ENCODE measurements at regions not wholly inside any gene's neighbourhood (a gene's known extent, or its start where the extent isn't known, plus 50 kb on each side); places are given as distances from the start of the nearest gene placed in this dataset.

GRCh38 chr3:68057637-68058320 lies 403.4 kb upstream of the SUCLG2 start:
- no peak for ATAC-seq
- no peak for TF ChIP-seq ZFP3 (CRISPR knock-in tag; IDR thresholded peaks at IDR 0.05)
- no peak for TF ChIP-seq ESRRG (CRISPR knock-in tag; IDR thresholded peaks at IDR 0.05)
- TF ChIP-seq CSRNP3 (CRISPR knock-in tag; IDR thresholded peaks at IDR 0.05) = no peak
- no peak for TF ChIP-seq ZNF565 (CRISPR knock-in tag; conservative IDR thresholded peaks at IDR 0.05; ENCODE audit: low read depth)
- no peak for TF ChIP-seq SNAI2 (CRISPR knock-in tag; IDR thresholded peaks at IDR 0.05)
- no peak for TF ChIP-seq ZC3H10 (CRISPR knock-in tag; IDR thresholded peaks at IDR 0.05)
- TF ChIP-seq CREB5 (CRISPR knock-in tag; IDR thresholded peaks at IDR 0.05; ENCODE audit: low read depth) = no peak
- no peak for TF ChIP-seq TCF4 (CRISPR knock-in tag; IDR thresholded peaks at IDR 0.05; ENCODE audit: borderline replicate concordance)
- TF ChIP-seq TSHZ2 (CRISPR knock-in tag; IDR thresholded peaks at IDR 0.05) = no peak
- TF ChIP-seq TOX (CRISPR knock-in tag; IDR thresholded peaks at IDR 0.05; ENCODE audit: borderline replicate concordance) = no peak
- TF ChIP-seq OSR1 (CRISPR knock-in tag; IDR thresholded peaks at IDR 0.05) = no peak
- no peak for TF ChIP-seq GLIS3 (CRISPR knock-in tag; IDR thresholded peaks at IDR 0.05)
- TF ChIP-seq POU6F1 (CRISPR knock-in tag; IDR thresholded peaks at IDR 0.05; ENCODE audit: borderline replicate concordance, low read depth) = no peak
- no peak for TF ChIP-seq RARB (CRISPR knock-in tag; IDR thresholded peaks at IDR 0.05)
- no peak for TF ChIP-seq ZNF70 (CRISPR knock-in tag; IDR thresholded peaks at IDR 0.05)

- no peak for ATAC-seq
- no peak for TF ChIP-seq SNAI2 (CRISPR knock-in tag; IDR thresholded peaks at IDR 0.05)
- no peak for TF ChIP-seq ZC3H10 (CRISPR knock-in tag; IDR thresholded peaks at IDR 0.05)
- TF ChIP-seq GLIS3 (CRISPR knock-in tag; IDR thresholded peaks at IDR 0.05) = no peak
- no peak for TF ChIP-seq ZNF565 (CRISPR knock-in tag; conservative IDR thresholded peaks at IDR 0.05; ENCODE audit: low read depth)
- no peak for TF ChIP-seq PATZ1 (CRISPR knock-in tag; IDR thresholded peaks at IDR 0.05; ENCODE audit: borderline replicate concordance)
- TF ChIP-seq ESRRG (CRISPR knock-in tag; IDR thresholded peaks at IDR 0.05) = no peak
- no peak for TF ChIP-seq CREB5 (CRISPR knock-in tag; IDR thresholded peaks at IDR 0.05; ENCODE audit: low read depth)
- TF ChIP-seq ARNTL (CRISPR knock-in tag; IDR thresholded peaks at IDR 0.05; ENCODE audit: borderline replicate concordance, low read depth) = no peak
- no peak for TF ChIP-seq CSDC2 (CRISPR knock-in tag; IDR thresholded peaks at IDR 0.05)
- TF ChIP-seq TSHZ2 (CRISPR knock-in tag; IDR thresholded peaks at IDR 0.05) = no peak
- no peak for TF ChIP-seq POU6F1 (CRISPR knock-in tag; IDR thresholded peaks at IDR 0.05; ENCODE audit: borderline replicate concordance, low read depth)
- TF ChIP-seq PPARA (CRISPR knock-in tag; IDR thresholded peaks at IDR 0.05; ENCODE audit: borderline replicate concordance) = no peak
- TF ChIP-seq TCF4 (CRISPR knock-in tag; IDR thresholded peaks at IDR 0.05; ENCODE audit: borderline replicate concordance) = no peak
- no peak for TF ChIP-seq RARB (CRISPR knock-in tag; IDR thresholded peaks at IDR 0.05)
- no peak for TF ChIP-seq CSRNP3 (CRISPR knock-in tag; IDR thresholded peaks at IDR 0.05)
- no peak for TF ChIP-seq ZFP30 (CRISPR knock-in tag; IDR thresholded peaks at IDR 0.05)
- no peak for TF ChIP-seq ZFP3 (CRISPR knock-in tag; IDR thresholded peaks at IDR 0.05)
These were observed 402.1 kb upstream of the SUCLG2 start for GRCh38 chr3:68056556-68056955.

Measured in SK-N-SH treated with all-trans-retinoic acid at 6 μM for 48 hours (cell line).